ENCODE measurements at regions not wholly inside any gene's neighbourhood (a gene's known extent, or its start where the extent isn't known, plus 50 kb on each side); places are given as distances from the start of the nearest gene placed in this dataset.

DNA sequence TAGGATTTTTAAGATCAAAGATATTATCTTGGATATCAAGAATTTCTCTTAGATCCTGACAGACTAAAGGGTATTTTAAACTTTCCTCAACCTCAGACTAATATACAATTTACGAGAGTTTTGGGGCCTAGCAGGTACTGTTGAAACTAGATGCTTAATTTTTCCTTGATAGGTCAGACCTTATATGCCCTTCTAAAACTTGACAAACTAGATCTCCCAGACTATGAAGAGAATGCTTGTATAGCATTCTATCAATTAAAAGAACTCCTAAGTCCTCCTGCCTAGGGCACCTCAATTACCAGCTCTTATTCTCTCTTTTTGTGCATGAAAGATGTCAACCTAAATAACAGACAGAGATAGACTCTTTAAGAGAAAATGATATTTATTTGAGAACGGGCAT, 60.4 kb upstream of the TRIM9 start:
- TF ChIP-seq POLR2A (IDR thresholded peaks at IDR 0.05) (no peak), CTCF (IDR thresholded peaks at IDR 0.05) (no peak)
